SK-N-SH (cell line): ENCODE measurements at regions not wholly inside any gene's neighbourhood (a gene's known extent, or its start where the extent isn't known, plus 50 kb on each side); places are given as distances from the start of the nearest gene placed in this dataset.
A peak's percentile ranks its signal among the peaks of the same experiment; 100 is the strongest.

Experiments
- CTCF ChIA-PET: fragments of 300-600, 350-600 bp; formaldehyde crosslinking; extraction: SDS; loops from one replicate; lab custom pipeline; 2021; lab: Yijun Ruan, JAX
- POLR2A ChIA-PET: fragments of 350-600 bp; sonication (Branson Sonifier 250); formaldehyde crosslinking; extraction: SDS; loops from one replicate; lab custom pipeline; 2020; ENCODE audit warnings: antibody characterized with exemption, inconsistent platforms; lab: Yijun Ruan, JAX
- DNase-seq: peaks from one replicate; pipeline ENCODE4 v3.0.0; 2012
- H2AFZ ChIP-seq: fragments of 200-600 bp; sonication (generic); 2 replicates; pipeline ENCODE4 v1.8.1; 2016; ENCODE audit warnings: antibody characterized with exemption, mild to moderate bottlenecking, low read depth
- H3F3A ChIP-seq: fragments of 200-600 bp; sonication (generic); replicated peaks from 2 replicates; pipeline ENCODE3; 2016; ENCODE audit warnings: antibody characterized with exemption, mild to moderate bottlenecking; ENCODE audit not compliant: insufficient read depth
- H3K27ac ChIP-seq, 2 experiments: fragments of 200-500 bp in 1 of 2; fragments of 200-600 bp in 1 of 2; sonication (Bioruptor generic) in 1 of 2; sonication (generic), shearing (Covaris generic) in 1 of 2; 2 replicates each; pipeline versions ENCODE4 v1.5.1 to v1.6.1; 2014 to 2016; ENCODE audit warnings: low read depth in 2 of 2, inconsistent platforms in 1 of 2, low read length in 1 of 2, mild to moderate bottlenecking in 1 of 2, mixed read lengths in 1 of 2
- H3K27me3 ChIP-seq: fragments of 200-600 bp; sonication (generic), shearing (Covaris generic); 2 replicates; pipeline ENCODE4 v1.6.1; 2016; ENCODE audit warnings: mixed run types; ENCODE audit not compliant: insufficient read depth
- H3K36me3 ChIP-seq, 2 experiments: fragments of 200-500 bp in 1 of 2; fragments of 200-600 bp in 1 of 2; sonication (Bioruptor generic) in 1 of 2; sonication (generic) in 1 of 2; replicated peaks in 1 of 2; 2 replicates each; pipeline versions ENCODE3 to v1.5.1; 2014 to 2016; ENCODE audit warnings: low read length in 1 of 2, mild to moderate bottlenecking in 1 of 2; ENCODE audit not compliant: insufficient read depth in 2 of 2, control insufficient read depth in 1 of 2
- H3K4me1 ChIP-seq, 2 experiments: fragments of 200-500 bp in 1 of 2; fragments of 200-600 bp in 1 of 2; sonication (Bioruptor generic) in 1 of 2; sonication (generic), shearing (Covaris generic) in 1 of 2; 2 replicates each; pipeline versions ENCODE4 v1.5.1 to v1.6.1; 2014 to 2016; ENCODE audit warnings: low read depth in 1 of 2, low read length in 1 of 2, mixed run types in 1 of 2; ENCODE audit not compliant: insufficient read depth in 2 of 2, control insufficient read depth in 1 of 2
- H3K4me2 ChIP-seq: fragments of 200-600 bp; sonication (generic), shearing (Covaris generic); 2 replicates; pipeline ENCODE4 v1.6.1; 2017; ENCODE audit warnings: mixed run types
- H3K4me3 ChIP-seq, 2 experiments: fragments of 200-500 bp in 1 of 2; fragments of 200-600 bp in 1 of 2; sonication (Bioruptor generic) in 1 of 2; sonication (generic), shearing (Covaris generic) in 1 of 2; 2 replicates each; pipeline versions ENCODE4 v1.5.1 to v1.8.1; 2014 to 2016; ENCODE audit warnings: low read depth in 2 of 2, inconsistent platforms in 1 of 2, low read length in 1 of 2, mild to moderate bottlenecking in 1 of 2, mixed read lengths in 1 of 2, moderate library complexity in 1 of 2
- H3K79me2 ChIP-seq: fragments of 200-600 bp; sonication (generic); 2 replicates; pipeline ENCODE4 v1.8.1; 2017; ENCODE audit warnings: mild to moderate bottlenecking; ENCODE audit not compliant: insufficient read depth
- H3K9ac ChIP-seq: fragments of 200-600 bp; sonication (generic); 2 replicates; pipeline ENCODE4 v1.6.1; 2017; ENCODE audit warnings: mixed run types
- H3K9me2 ChIP-seq: fragments of 200-600 bp; sonication (generic); 2 replicates; pipeline ENCODE4 v1.6.1; 2017; ENCODE audit warnings: mixed run types
- H3K9me3 ChIP-seq: fragments of 200-600 bp; sonication (generic); 2 replicates; pipeline ENCODE4 v1.6.1; 2017; ENCODE audit warnings: mixed run types, mild to moderate bottlenecking, moderate library complexity
- H4K20me1 ChIP-seq: fragments of 200-600 bp; sonication (generic); 2 replicates; pipeline ENCODE4 v1.6.1; 2017; ENCODE audit warnings: mild to moderate bottlenecking, mixed run types; ENCODE audit not compliant: insufficient read depth
- CTCF ChIP-seq: fragments of 200-600 bp; sonication (generic); IDR thresholded peaks from 2 replicates; pipeline ENCODE4 v1.6.1; 2017; ENCODE audit warnings: antibody characterized with exemption, mild to moderate bottlenecking, moderate library complexity
- ELF1 ChIP-seq: IDR thresholded peaks from 2 replicates; pipeline ENCODE4 v1.4.0; 2012
- EP300 ChIP-seq, 2 experiments: IDR thresholded peaks; 2 replicates each; pipeline versions ENCODE4 v1.4.0 to v1.6.1; 2012; ENCODE audit warnings: borderline replicate concordance in 1 of 2, low read depth in 1 of 2, low read length in 1 of 2
- FOSL2 ChIP-seq: IDR thresholded peaks from 2 replicates; pipeline ENCODE4 v1.4.0; 2012; ENCODE audit warnings: low read depth, mild to moderate bottlenecking, moderate library complexity, borderline replicate concordance
- FOXJ3 ChIP-seq: sonication (generic); formaldehyde crosslinking; IDR thresholded peaks from 2 replicates; pipeline ENCODE4 v1.5.1; 2020; ENCODE audit warnings: mild to moderate bottlenecking, missing genetic modification reagents
- FOXM1 ChIP-seq: IDR thresholded peaks from 2 replicates; pipeline ENCODE4 v1.4.0; 2012; ENCODE audit warnings: low read depth, mild to moderate bottlenecking
- GABPA ChIP-seq: IDR thresholded peaks from 2 replicates; pipeline ENCODE4 v1.4.0; 2012; ENCODE audit warnings: low read depth, mild to moderate bottlenecking
- GATA2 ChIP-seq: sonication (generic); formaldehyde crosslinking; IDR thresholded peaks from 2 replicates; pipeline ENCODE4 v1.5.0; 2020; ENCODE audit warnings: mild to moderate bottlenecking, missing genetic modification reagents
- IRF3 ChIP-seq: fragments of 150-350 bp; IDR thresholded peaks from 2 replicates; pipeline ENCODE4 v1.6.1; 2016; ENCODE audit warnings: mild to moderate bottlenecking, low read depth, low read length
- JUND ChIP-seq: IDR thresholded peaks from 2 replicates; pipeline ENCODE4 v1.4.0; 2012
- MAX ChIP-seq: IDR thresholded peaks from 2 replicates; pipeline ENCODE4 v1.4.0; 2012; ENCODE audit warnings: low read depth
- MEF2A ChIP-seq: IDR thresholded peaks from 2 replicates; pipeline ENCODE4 v1.4.0; 2012; ENCODE audit warnings: low read depth, borderline replicate concordance
- NFIC ChIP-seq: IDR thresholded peaks from 2 replicates; pipeline ENCODE4 v1.4.0; 2012; ENCODE audit warnings: borderline replicate concordance
- PBX3 ChIP-seq: IDR thresholded peaks from 2 replicates; pipeline ENCODE4; 2012
- POLR2AphosphoS5 ChIP-seq: IDR thresholded peaks from 2 replicates; pipeline ENCODE4 v1.6.1; 2012; ENCODE audit warnings: low read depth, low read length
- RAD21 ChIP-seq: IDR thresholded peaks from 2 replicates; pipeline ENCODE4 v1.6.1; 2012; ENCODE audit warnings: mild to moderate bottlenecking, low read length
- RCOR1 ChIP-seq: fragments of 150-350 bp; IDR thresholded peaks from 2 replicates; pipeline ENCODE4 v1.6.1; 2017; ENCODE audit warnings: antibody characterized with exemption, low read length
- REST ChIP-seq: IDR thresholded peaks from 2 replicates; pipeline ENCODE4 v1.6.1; 2012; ENCODE audit warnings: mild to moderate bottlenecking, low read depth, low read length, moderate library complexity
- RXRA ChIP-seq: IDR thresholded peaks from 2 replicates; pipeline ENCODE4 v1.4.0; 2012; ENCODE audit warnings: low read depth, mild to moderate bottlenecking, borderline replicate concordance
- SMC3 ChIP-seq: IDR thresholded peaks from 2 replicates; pipeline ENCODE4 v1.6.1; 2012; ENCODE audit warnings: low read depth, low read length, improper control_type of control experiment
- TAF1 ChIP-seq: IDR thresholded peaks from 2 replicates; pipeline ENCODE4 v1.6.1; 2012; ENCODE audit warnings: low read depth, mild to moderate bottlenecking, low read length, moderate library complexity, borderline replicate concordance
- TEAD4 ChIP-seq: IDR thresholded peaks from 2 replicates; pipeline ENCODE4 v1.4.0; 2012; ENCODE audit warnings: mild to moderate bottlenecking, borderline replicate concordance; ENCODE audit not compliant: insufficient read depth
- WGBS: methylation state at CpG from one replicate; pipeline ENCODE4 v1.1.6; 2017; ENCODE audit warnings: low lambda C conversion rate; 5-methylcytosine and 5-hydroxymethylcytosine counted together

- Histone ChIP-seq H4K20me1 (no peaks in the 10 kb centered on the region), H3K36me3 (no peaks in the 10 kb centered on the region), H2AFZ (no peak overlapping the region), H3K79me2 (no peaks in the 10 kb centered on the region), H3K9me3 (no peaks in the 10 kb centered on the region), H3K27me3 (no peaks in the 10 kb centered on the region), H3K4me1 (peaks cover 7 to 29% of the 10 kb centered on the region in 2 experiments; a peak in 3 of 4 replicates)
- peak; percentile 69 for DNase-seq
- TF ChIP-seq IRF3 = no peak
- no peak for TF ChIP-seq FOSL2
- TF ChIP-seq CTCF = no peak
- TF ChIP-seq ELF1 = no peak
- TF ChIP-seq NFIC = no peak
- no peak for TF ChIP-seq EP300 (IDR thresholded peaks at IDR 0.05; ENCODE audit: borderline replicate concordance in 1 of 2, low read depth in 1 of 2, low read length in 1 of 2)
- no peak for TF ChIP-seq RAD21
- TF ChIP-seq TAF1 = no peak
- no peak for TF ChIP-seq RCOR1
- no peak for TF ChIP-seq POLR2AphosphoS5
- no peak for TF ChIP-seq JUND
- no peak for TF ChIP-seq MAX
- no peak for TF ChIP-seq GATA2
- no peak for TF ChIP-seq GABPA
- TF ChIP-seq SMC3 = no peak
- TF ChIP-seq RXRA = no peak
- TF ChIP-seq, all 33 proteins: peak for 0
- CTCF ChIA-PET = no interaction called here
- Histone ChIP-seq H3K4me2 (no peak overlapping the region), H3K4me3 (no peak overlapping the region), H3F3A (peaks cover 3% of the 10 kb centered on the region), H3K9me2 (no peaks in the 10 kb centered on the region), H3K27ac (no peak overlapping the region; a peak in 1 of 4 replicates), H3K9ac (no peak overlapping the region)
- POLR2A ChIA-PET = interaction anchor here (1.1 kb wide), 1 partner anchor 65 kb away, joined by 4 read pairs; the partner anchor contains the start of gene POFUT2
- 88% methylated on average over 12 of the region's 26 CpGs for whole genome bisulfite sequencing
These were observed 52.3 kb upstream of the COL18A1 start for GRCh38 chr21:45352621-45353139.

- DNase-seq = peak; percentile 78
- Histone ChIP-seq H3K79me2 (no peaks in the 10 kb centered on the region), H3K4me2 (no peak overlapping the region), H3K36me3 (no peaks in the 10 kb centered on the region), H3K27ac (no peak overlapping the region; a peak in 1 of 4 replicates), H3F3A (peaks cover 3% of the 10 kb centered on the region), H3K9ac (no peak overlapping the region), H3K4me3 (no peak overlapping the region), H3K27me3 (no peaks in the 10 kb centered on the region), H3K9me3 (no peaks in the 10 kb centered on the region), H2AFZ (no peak overlapping the region), H3K4me1 (peaks cover 2 to 29% of the 10 kb centered on the region in 2 experiments; a peak in 3 of 4 replicates), H3K9me2 (no peaks in the 10 kb centered on the region), H4K20me1 (no peaks in the 10 kb centered on the region)
- WGBS = 56% methylated on average over 3 of the region's 3 CpGs
- POLR2A ChIA-PET = interaction anchor here (1.1 kb wide), 1 partner anchor 65 kb away, joined by 4 read pairs; the partner anchor contains the start of gene POFUT2
- CTCF ChIA-PET = no interaction called here
- TF ChIP-seq FOXJ3 (CRISPR knock-in tag) (peak; percentile 35; the same call in 1 of the 2 replicates), POLR2AphosphoS5 (no peak), TEAD4 (no peak), REST (no peak), FOXM1 (no peak), RXRA (no peak), PBX3 (no peak), ELF1 (no peak), RAD21 (no peak), EP300 (IDR thresholded peaks at IDR 0.05; ENCODE audit: borderline replicate concordance in 1 of 2, low read depth in 1 of 2, low read length in 1 of 2) (peak in 1 of 2 experiments; percentile 39; a peak in 1 of 4 replicates), MEF2A (no peak)
These were observed 51.8 kb upstream of the COL18A1 start for GRCh38 chr21:45353200-45353599.
